WTC11 (cell line): ENCODE measurements at regions not wholly inside any gene's neighbourhood (a gene's known extent, or its start where the extent isn't known, plus 50 kb on each side); places are given as distances from the start of the nearest gene placed in this dataset.

Experiments used
- ATAC-seq: fragments of 200-7000 bp; cut with Tn5 transposase; 2 replicates; pipeline ENCODE4 v1.10.0; 2021; ENCODE audit warnings: mild to moderate bottlenecking, moderate library complexity
- CTCF ChIA-PET: fragments of 300-600 bp; sonication (Branson Sonifier 250); formaldehyde crosslinking; loops from one replicate; lab custom pipeline; 2021; ENCODE audit warnings: antibody characterized with exemption; lab: Charles Lee
- POLR2A ChIA-PET: fragments of 350-600 bp; sonication (Branson Sonifier 250); formaldehyde crosslinking; loops from one replicate; lab custom pipeline; 2021; ENCODE audit warnings: antibody characterized with exemption; lab: Charles Lee
- DNase-seq: peaks from one replicate; pipeline ENCODE4 v3.0.0; 2021; ENCODE audit warnings: low spot score
- H3K27ac Mint-ChIP-seq: 2 replicates; pipeline ENCODE4 v1.8.0; 2021; ENCODE audit warnings: mixed read lengths
- H3K27me3 Mint-ChIP-seq: 2 replicates; pipeline ENCODE4 v1.8.0; 2021; ENCODE audit warnings: low read depth, mild to moderate bottlenecking, moderate library complexity, mixed read lengths
- H3K36me3 Mint-ChIP-seq: 2 replicates; pipeline ENCODE4 v1.8.0; 2021; ENCODE audit warnings: mixed read lengths
- H3K4me1 Mint-ChIP-seq: 2 replicates; pipeline ENCODE4 v1.8.0; 2022; ENCODE audit warnings: mixed read lengths
- H3K4me3 Mint-ChIP-seq: 2 replicates; pipeline ENCODE4 v1.8.0; 2021; ENCODE audit warnings: mild to moderate bottlenecking, moderate library complexity, mixed read lengths
- H3K9me3 Mint-ChIP-seq: 2 replicates; pipeline ENCODE4 v1.8.0; 2021; ENCODE audit warnings: mixed read lengths
- ATF6 ChIP-seq: sonication (generic); formaldehyde crosslinking; IDR thresholded peaks from 2 replicates; pipeline ENCODE4 v1.8.1; 2023; ENCODE audit warnings: mild to moderate bottlenecking, missing genetic modification reagents
- ELF4 ChIP-seq: sonication (generic); formaldehyde crosslinking; IDR thresholded peaks from 2 replicates; pipeline ENCODE4 v1.8.1; 2022; ENCODE audit warnings: low read depth, mild to moderate bottlenecking, moderate library complexity, missing genetic modification reagents
- ESRRA ChIP-seq: sonication (generic); formaldehyde crosslinking; IDR thresholded peaks from 2 replicates; pipeline ENCODE4 v1.8.1; 2022; ENCODE audit warnings: mild to moderate bottlenecking, missing genetic modification reagents, borderline replicate concordance
- FOXJ3 ChIP-seq: sonication (generic); formaldehyde crosslinking; IDR thresholded peaks from 2 replicates; pipeline ENCODE4 v1.9.0; 2021; ENCODE audit warnings: missing genetic modification reagents, mild to moderate bottlenecking, borderline replicate concordance
- FOXP1 ChIP-seq: sonication (generic); formaldehyde crosslinking; IDR thresholded peaks from 2 replicates; pipeline ENCODE4 v1.8.0; 2022; ENCODE audit warnings: missing genetic modification reagents, mild to moderate bottlenecking, moderate library complexity, borderline replicate concordance
- NR1H2 ChIP-seq: sonication (generic); formaldehyde crosslinking; IDR thresholded peaks from 2 replicates; pipeline ENCODE4 v1.9.0; 2021; ENCODE audit warnings: mild to moderate bottlenecking, moderate library complexity, missing genetic modification reagents
- NR3C1 ChIP-seq: sonication (generic); formaldehyde crosslinking; conservative IDR thresholded peaks from 2 replicates; pipeline ENCODE4 v1.8.1; 2023; ENCODE audit warnings: low read depth, mild to moderate bottlenecking, missing genetic modification reagents
- RELA ChIP-seq: sonication (generic); formaldehyde crosslinking; IDR thresholded peaks from 2 replicates; pipeline ENCODE4 v1.8.1; 2022; ENCODE audit warnings: missing genetic modification reagents, mild to moderate bottlenecking, borderline replicate concordance
- SP1 ChIP-seq: sonication (generic); formaldehyde crosslinking; conservative IDR thresholded peaks from 2 replicates; pipeline ENCODE4 v1.8.1; 2022; ENCODE audit warnings: missing genetic modification reagents
- STAT6 ChIP-seq: sonication (generic); formaldehyde crosslinking; conservative IDR thresholded peaks from 2 replicates; pipeline ENCODE4 v1.8.1; 2023; ENCODE audit warnings: mild to moderate bottlenecking, low read depth, missing genetic modification reagents, moderate library complexity
- ZNF263 ChIP-seq: sonication (generic); formaldehyde crosslinking; IDR thresholded peaks from 2 replicates; pipeline ENCODE4 v1.8.1; 2022; ENCODE audit warnings: low read depth, mild to moderate bottlenecking, moderate library complexity, missing genetic modification reagents
- ZNF317 ChIP-seq: sonication (generic); formaldehyde crosslinking; IDR thresholded peaks from 2 replicates; pipeline ENCODE4 v1.8.1; 2023; ENCODE audit warnings: low read depth, mild to moderate bottlenecking, moderate library complexity, missing genetic modification reagents, borderline replicate concordance
- ZNF423 ChIP-seq: fragments of 250-450 bp; sonication (Bioruptor Pico); IDR thresholded peaks from 2 replicates; pipeline ENCODE4 v2.1.2; 2022; ENCODE audit warnings: mild to moderate bottlenecking, moderate library complexity
- ZNF671 ChIP-seq: fragments of 250-450 bp; sonication (Bioruptor Pico); IDR thresholded peaks from 2 replicates; pipeline ENCODE4 v1.8.0; 2021; ENCODE audit warnings: mild to moderate bottlenecking
- TF ChIP-seq, protein P1 (sequence below): sonication (generic); formaldehyde crosslinking; IDR thresholded peaks from 2 replicates; pipeline ENCODE4 v1.8.0; 2022; ENCODE audit warnings: missing genetic modification reagents
- TF ChIP-seq, protein P2 (sequence below): sonication (generic); formaldehyde crosslinking; IDR thresholded peaks from 2 replicates; pipeline ENCODE4 v1.8.0; 2023; ENCODE audit warnings: missing genetic modification reagents
- TF ChIP-seq, protein P3 (sequence below): sonication (generic); formaldehyde crosslinking; IDR thresholded peaks from 2 replicates; pipeline ENCODE4 v1.8.1; 2023; ENCODE audit warnings: mild to moderate bottlenecking, missing genetic modification reagents
- TF ChIP-seq, protein P4 (sequence below): fragments of 250-450 bp; sonication (Bioruptor Pico); IDR thresholded peaks from 2 replicates; pipeline ENCODE4 v1.9.0; 2021; ENCODE audit warnings: mild to moderate bottlenecking, borderline replicate concordance
- TF ChIP-seq, protein P5 (sequence below): fragments of 250-450 bp; sonication (Bioruptor Pico); IDR thresholded peaks from 2 replicates; pipeline ENCODE4 v1.9.0; 2021; ENCODE audit warnings: mild to moderate bottlenecking

DNA sequence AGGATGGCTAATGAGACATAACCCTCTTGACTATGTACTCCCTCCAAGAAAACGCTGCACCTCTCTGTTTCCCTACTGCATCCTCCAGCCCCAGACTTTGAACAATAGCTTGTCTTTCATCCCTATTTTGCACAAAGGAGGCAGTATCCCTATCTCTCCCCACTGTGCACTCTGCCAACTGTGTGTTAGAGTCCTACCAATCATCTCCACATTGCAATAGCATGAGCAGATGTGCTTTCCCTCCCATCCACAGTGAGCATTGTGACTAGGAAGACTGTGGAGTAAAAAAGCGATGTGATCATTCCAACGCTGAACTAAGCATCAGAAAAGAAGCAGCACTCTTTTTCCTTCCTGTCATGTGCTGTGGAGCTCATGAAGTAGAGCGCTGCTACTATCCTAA lies 206.3 kb upstream of the GULP1 start:
- CTCF ChIA-PET: no interaction called here

GRCh38 chr2:188089901-188090300 lies 201.8 kb upstream of the GULP1 start:
- ATAC-seq (no peak), DNase-seq (no peak)
- Mint-ChIP-seq H3K4me3 (no peak overlapping the region), H3K27me3 (no peaks in the 10 kb centered on the region), H3K27ac (no peak overlapping the region), H3K36me3 (peaks cover 10% of the 10 kb centered on the region), H3K9me3 (peaks cover 23% of the 10 kb centered on the region), H3K4me1 (peaks cover 9% of the 10 kb centered on the region)
- CTCF ChIA-PET: no interaction called here
- POLR2A ChIA-PET: no interaction called here
- TF ChIP-seq, protein P1, sequence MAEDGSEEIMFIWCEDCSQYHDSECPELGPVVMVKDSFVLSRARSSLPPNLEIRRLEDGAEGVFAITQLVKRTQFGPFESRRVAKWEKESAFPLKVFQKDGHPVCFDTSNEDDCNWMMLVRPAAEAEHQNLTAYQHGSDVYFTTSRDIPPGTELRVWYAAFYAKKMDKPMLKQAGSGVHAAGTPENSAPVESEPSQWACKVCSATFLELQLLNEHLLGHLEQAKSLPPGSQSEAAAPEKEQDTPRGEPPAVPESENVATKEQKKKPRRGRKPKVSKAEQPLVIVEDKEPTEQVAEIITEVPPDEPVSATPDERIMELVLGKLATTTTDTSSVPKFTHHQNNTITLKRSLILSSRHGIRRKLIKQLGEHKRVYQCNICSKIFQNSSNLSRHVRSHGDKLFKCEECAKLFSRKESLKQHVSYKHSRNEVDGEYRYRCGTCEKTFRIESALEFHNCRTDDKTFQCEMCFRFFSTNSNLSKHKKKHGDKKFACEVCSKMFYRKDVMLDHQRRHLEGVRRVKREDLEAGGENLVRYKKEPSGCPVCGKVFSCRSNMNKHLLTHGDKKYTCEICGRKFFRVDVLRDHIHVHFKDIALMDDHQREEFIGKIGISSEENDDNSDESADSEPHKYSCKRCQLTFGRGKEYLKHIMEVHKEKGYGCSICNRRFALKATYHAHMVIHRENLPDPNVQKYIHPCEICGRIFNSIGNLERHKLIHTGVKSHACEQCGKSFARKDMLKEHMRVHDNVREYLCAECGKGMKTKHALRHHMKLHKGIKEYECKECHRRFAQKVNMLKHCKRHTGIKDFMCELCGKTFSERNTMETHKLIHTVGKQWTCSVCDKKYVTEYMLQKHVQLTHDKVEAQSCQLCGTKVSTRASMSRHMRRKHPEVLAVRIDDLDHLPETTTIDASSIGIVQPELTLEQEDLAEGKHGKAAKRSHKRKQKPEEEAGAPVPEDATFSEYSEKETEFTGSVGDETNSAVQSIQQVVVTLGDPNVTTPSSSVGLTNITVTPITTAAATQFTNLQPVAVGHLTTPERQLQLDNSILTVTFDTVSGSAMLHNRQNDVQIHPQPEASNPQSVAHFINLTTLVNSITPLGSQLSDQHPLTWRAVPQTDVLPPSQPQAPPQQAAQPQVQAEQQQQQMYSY (CRISPR knock-in tag): no peak
- no peak for TF ChIP-seq NR3C1
- TF ChIP-seq, protein P2, sequence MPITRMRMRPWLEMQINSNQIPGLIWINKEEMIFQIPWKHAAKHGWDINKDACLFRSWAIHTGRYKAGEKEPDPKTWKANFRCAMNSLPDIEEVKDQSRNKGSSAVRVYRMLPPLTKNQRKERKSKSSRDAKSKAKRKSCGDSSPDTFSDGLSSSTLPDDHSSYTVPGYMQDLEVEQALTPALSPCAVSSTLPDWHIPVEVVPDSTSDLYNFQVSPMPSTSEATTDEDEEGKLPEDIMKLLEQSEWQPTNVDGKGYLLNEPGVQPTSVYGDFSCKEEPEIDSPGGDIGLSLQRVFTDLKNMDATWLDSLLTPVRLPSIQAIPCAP (CRISPR knock-in tag): no peak
- TF ChIP-seq, protein P3, sequence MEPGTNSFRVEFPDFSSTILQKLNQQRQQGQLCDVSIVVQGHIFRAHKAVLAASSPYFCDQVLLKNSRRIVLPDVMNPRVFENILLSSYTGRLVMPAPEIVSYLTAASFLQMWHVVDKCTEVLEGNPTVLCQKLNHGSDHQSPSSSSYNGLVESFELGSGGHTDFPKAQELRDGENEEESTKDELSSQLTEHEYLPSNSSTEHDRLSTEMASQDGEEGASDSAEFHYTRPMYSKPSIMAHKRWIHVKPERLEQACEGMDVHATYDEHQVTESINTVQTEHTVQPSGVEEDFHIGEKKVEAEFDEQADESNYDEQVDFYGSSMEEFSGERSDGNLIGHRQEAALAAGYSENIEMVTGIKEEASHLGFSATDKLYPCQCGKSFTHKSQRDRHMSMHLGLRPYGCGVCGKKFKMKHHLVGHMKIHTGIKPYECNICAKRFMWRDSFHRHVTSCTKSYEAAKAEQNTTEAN (CRISPR knock-in tag): no peak
- TF ChIP-seq ZNF423: no peak
- no peak for TF ChIP-seq SP1 (CRISPR knock-in tag)
- TF ChIP-seq NR1H2 (CRISPR knock-in tag): no peak
- no peak for TF ChIP-seq ELF4 (CRISPR knock-in tag)
- no peak for TF ChIP-seq STAT6 (CRISPR knock-in tag)
- no peak for TF ChIP-seq FOXJ3 (CRISPR knock-in tag)

More for the DNA sequence above, 206.3 kb upstream of the GULP1 start:
- Mint-ChIP-seq H3K9me3 (peaks cover 20% of the 10 kb centered on the region), H3K27me3 (no peaks in the 10 kb centered on the region), H3K4me1 (no peaks in the 10 kb centered on the region), H3K4me3 (no peak overlapping the region), H3K36me3 (peaks cover 10% of the 10 kb centered on the region)
- no peak for ATAC-seq
- DNase-seq: no peak
- TF ChIP-seq, protein P4, sequence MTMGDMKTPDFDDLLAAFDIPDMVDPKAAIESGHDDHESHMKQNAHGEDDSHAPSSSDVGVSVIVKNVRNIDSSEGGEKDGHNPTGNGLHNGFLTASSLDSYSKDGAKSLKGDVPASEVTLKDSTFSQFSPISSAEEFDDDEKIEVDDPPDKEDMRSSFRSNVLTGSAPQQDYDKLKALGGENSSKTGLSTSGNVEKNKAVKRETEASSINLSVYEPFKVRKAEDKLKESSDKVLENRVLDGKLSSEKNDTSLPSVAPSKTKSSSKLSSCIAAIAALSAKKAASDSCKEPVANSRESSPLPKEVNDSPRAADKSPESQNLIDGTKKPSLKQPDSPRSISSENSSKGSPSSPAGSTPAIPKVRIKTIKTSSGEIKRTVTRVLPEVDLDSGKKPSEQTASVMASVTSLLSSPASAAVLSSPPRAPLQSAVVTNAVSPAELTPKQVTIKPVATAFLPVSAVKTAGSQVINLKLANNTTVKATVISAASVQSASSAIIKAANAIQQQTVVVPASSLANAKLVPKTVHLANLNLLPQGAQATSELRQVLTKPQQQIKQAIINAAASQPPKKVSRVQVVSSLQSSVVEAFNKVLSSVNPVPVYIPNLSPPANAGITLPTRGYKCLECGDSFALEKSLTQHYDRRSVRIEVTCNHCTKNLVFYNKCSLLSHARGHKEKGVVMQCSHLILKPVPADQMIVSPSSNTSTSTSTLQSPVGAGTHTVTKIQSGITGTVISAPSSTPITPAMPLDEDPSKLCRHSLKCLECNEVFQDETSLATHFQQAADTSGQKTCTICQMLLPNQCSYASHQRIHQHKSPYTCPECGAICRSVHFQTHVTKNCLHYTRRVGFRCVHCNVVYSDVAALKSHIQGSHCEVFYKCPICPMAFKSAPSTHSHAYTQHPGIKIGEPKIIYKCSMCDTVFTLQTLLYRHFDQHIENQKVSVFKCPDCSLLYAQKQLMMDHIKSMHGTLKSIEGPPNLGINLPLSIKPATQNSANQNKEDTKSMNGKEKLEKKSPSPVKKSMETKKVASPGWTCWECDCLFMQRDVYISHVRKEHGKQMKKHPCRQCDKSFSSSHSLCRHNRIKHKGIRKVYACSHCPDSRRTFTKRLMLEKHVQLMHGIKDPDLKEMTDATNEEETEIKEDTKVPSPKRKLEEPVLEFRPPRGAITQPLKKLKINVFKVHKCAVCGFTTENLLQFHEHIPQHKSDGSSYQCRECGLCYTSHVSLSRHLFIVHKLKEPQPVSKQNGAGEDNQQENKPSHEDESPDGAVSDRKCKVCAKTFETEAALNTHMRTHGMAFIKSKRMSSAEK: no peak
- no peak for TF ChIP-seq RELA
- no peak for TF ChIP-seq ZNF671 (CRISPR knock-in tag)
- TF ChIP-seq FOXJ3 (CRISPR knock-in tag): no peak
- no peak for TF ChIP-seq FOXP1 (CRISPR knock-in tag)
- TF ChIP-seq, protein P5, sequence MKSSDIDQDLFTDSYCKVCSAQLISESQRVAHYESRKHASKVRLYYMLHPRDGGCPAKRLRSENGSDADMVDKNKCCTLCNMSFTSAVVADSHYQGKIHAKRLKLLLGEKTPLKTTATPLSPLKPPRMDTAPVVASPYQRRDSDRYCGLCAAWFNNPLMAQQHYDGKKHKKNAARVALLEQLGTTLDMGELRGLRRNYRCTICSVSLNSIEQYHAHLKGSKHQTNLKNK (CRISPR knock-in tag): no peak
- TF ChIP-seq ZNF263 (CRISPR knock-in tag): no peak
- no peak for TF ChIP-seq ATF6 (CRISPR knock-in tag)
- TF ChIP-seq SP1 (CRISPR knock-in tag): no peak
- no peak for TF ChIP-seq ESRRA (CRISPR knock-in tag)
- TF ChIP-seq ZNF317 (CRISPR knock-in tag): no peak
- TF ChIP-seq, all 79 proteins: peak for 0
- POLR2A ChIA-PET: no interaction called here
- H3K27ac Mint-ChIP-seq: no peak overlapping the region
